Ovary (tissue), 3 donors: ENCODE measurements at regions not wholly inside any gene's neighbourhood (a gene's known extent, or its start where the extent isn't known, plus 50 kb on each side); places are given as distances from the start of the nearest gene placed in this dataset.

ENCODE experiments used
- CTCF ChIP-seq, 3 donors: fragments of 450-650 bp in 2 of 3; fragments of 200-600 bp in 1 of 3; IDR thresholded peaks; one replicate each; pipeline versions ENCODE4 v1.5.1 to v1.8.0; 2016 to 2022; ENCODE audit warnings: antibody characterized with exemption in 3 of 3, mild to moderate bottlenecking in 1 of 3
- EP300 ChIP-seq: sonication (generic); formaldehyde crosslinking; IDR thresholded peaks from one replicate; pipeline ENCODE4 v1.6.1; 2017; ENCODE audit warnings: antibody characterized with exemption
- donor health status: DM: no; HTN: no; CAD: no.

GRCh38 chr9:12065686-12066085 lies 627.5 kb upstream of the TYRP1 start:
- no peak for TF ChIP-seq CTCF (IDR thresholded peaks at IDR 0.05)
- no peak for TF ChIP-seq EP300
